Muscle of arm (tissue), 1 donor: ENCODE measurements at regions not wholly inside any gene's neighbourhood (a gene's known extent, or its start where the extent isn't known, plus 50 kb on each side); places are given as distances from the start of the nearest gene placed in this dataset.
"Not testable (repeated sequence)": the region's sequence is repeated elsewhere in the genome, so short reads cannot be mapped to it uniquely, and the experiment has no call there.

Experiments used
- DNase-seq: peaks from one replicate; pipeline ENCODE4 v3.0.0-alpha.2; 2013

DNA sequence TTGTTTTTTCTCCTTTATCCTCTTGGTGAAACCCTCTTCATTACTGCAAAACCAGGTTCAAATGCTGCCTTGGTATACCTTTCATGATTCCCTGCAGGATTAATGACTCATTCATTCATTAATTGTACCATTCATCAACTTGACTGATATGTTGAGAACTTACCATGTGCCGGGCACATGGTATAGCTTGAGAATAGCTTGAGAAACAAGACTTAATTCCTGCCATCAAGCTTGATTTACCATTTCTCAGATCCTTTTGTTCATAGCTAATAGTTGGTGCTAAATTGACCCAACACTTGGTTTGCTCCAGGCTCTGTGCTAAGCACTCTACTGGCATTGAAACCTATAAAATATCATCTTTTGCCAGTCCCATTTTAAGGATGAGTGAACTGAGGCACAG lies 165.7 kb downstream of the YIPF5 start:
- no peak for DNase-seq

DNA sequence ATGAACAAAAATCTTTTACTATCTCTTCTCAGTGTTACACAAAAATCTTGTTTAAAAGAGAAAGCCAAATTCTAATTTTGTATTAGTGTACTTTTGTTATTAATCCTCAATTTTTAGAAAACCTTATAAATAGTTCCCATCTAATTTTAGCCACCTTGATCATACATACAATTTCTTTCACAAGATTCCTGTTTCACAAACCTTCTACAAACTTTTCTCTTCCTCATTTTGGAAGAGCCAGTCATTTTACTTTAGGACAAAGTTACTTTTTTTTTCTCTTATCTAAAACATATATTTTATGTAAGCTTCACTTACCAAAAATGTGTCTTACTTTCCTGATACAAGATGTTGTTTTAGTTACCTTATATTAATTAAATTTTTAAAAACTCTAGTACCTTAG lies 161.3 kb downstream of the YIPF5 start:
- no peak for DNase-seq

GRCh38 chr5:144011388-144011787 lies 159.1 kb downstream of the YIPF5 start:
- DNase-seq, result no peak

GRCh38 chr5:144013816-144014215 lies 156.6 kb downstream of the YIPF5 start:
- DNase-seq, result no peak

GRCh38 chr5:144015961-144016360 lies 154.5 kb downstream of the YIPF5 start:
- DNase-seq, result no peak

DNA sequence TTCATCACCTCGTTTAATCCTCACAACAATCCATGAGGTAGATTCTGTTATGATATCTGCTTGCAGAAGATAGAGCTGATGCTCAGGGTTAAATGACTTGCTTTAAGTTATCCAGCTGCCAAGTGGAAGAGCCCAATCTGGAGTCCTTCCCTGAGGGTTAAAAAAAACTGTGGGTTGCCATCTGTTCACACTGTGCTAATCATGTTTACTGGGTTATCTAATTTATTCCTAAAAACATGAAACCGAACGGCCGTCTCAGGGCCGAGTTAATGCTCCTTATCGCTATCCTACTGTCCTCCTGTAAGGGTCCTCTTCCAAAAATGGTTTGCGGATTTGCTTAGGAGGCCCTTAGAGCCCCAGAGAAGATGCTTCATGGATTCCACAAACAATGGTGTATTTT lies 153.3 kb downstream of the YIPF5 start:
- no peak for DNase-seq

DNA sequence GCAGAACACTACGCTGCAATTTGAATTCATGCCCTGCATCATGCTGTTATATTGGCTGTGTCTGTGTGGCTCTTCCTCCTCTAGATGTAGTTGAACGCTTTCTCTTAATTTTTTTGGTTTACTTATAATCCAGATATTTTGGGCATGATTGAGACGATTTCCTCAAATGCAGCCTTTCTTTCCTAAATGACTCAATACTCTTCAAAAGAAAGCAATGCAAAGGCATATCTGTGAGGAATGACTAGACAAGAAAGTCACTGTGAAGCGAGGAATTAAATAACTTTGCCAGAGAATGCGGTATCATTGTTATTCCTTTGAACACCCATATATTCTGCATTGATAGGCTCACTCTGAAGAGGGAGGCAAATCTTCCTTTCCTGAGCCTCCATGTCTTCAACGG lies 152.8 kb downstream of the YIPF5 start:
- DNase-seq, result no peak

DNA sequence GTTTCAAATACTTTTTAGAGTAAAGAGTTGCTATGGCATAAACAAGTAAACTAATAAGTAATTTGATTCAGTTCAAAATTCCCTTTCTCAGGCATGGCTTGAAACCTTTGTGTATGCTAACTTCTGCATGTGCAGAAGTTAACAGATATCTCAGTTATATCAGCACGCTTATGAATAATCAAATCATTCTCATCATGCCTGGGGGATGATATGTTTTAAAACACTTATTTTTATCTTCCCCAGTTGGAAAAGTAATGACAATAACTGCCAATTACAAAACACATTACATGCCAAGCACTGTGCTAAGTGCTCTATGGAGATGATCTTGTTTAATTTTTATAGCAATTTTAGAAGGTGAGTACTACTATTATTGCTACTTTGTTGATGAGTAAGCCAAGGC lies 146.4 kb downstream of the YIPF5 start:
- no peak for DNase-seq

DNA sequence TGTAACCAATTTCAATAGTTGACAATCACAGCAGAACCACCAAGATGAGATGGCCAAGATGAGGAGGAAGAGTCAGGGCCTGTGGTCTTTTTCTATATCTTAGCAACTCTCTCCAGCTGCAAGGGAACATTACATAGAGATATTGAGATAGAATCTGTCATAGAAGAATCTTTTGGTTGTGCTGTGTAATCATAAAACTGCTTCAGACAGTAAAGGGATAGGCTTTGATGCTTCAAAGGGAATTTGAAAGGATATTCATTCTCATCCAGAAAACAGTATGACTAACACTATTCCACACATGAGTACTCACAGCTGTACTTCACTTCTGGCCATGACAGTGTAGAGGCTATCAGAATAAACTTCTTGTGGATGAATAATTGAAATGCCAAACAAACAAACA lies 145.9 kb downstream of the YIPF5 start:
- DNase-seq, result no peak

DNA sequence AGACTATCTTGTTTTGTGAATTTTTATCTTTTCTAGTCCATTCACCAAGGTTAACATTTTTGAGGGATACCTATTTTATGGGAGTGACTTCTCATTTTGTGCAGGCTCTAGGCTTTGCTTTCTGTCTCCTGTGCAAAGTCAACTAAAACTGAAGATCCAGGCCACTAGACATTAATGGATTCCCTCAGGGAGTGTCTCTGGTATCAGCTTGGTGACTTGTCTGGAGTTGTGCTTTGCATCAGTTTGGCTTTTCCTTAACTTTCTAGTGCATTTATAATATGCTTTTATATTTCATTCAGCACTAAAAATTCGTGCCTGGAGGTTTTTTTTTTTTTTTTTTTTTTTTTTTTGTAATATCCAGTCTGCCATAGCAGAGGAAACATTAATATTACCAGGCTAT lies 144.2 kb downstream of the YIPF5 start:
- DNase-seq, result no peak

- peak; percentile 90 for DNase-seq
These were observed 142.4 kb downstream of the YIPF5 start for GRCh38 chr5:144028058-144028457.

DNA sequence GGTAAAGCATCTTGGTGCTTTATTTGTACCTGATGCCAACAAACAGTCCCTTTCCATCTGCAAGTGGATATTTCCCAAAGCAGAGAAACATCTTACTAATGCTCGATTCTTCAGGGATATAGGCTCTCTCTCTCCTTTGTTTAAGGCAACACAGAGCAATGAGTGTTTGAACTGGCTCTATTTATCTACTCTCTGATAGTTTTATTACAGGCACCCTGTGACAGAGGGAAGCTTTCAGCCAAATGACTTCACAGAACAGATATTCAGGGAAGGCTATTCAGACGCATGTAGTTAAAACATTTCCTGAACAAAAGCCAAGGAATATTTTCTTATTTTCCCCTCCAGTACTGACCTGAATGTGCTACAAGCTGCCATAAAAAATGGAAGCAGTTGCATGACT lies 141.8 kb downstream of the YIPF5 start:
- DNase-seq, result peak; percentile 86

DNA sequence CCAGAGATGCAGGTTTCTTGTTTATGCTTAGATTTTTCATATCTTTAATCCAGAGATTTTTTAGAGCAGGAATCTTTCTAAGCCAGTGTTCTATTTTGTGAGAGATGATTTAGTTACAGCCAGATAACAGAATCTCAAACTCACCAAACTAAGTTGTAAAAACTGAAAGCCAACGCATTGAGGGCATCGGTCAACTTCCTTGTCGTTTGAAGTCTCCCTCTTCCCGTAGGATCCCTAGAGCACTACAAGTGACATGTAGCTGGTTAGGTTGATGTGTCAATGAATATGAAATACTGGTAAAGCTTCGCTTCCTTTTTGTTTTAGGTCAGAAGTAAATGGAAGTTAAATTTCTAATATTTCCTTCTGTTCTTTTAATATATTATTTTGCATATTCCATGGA lies 139.6 kb downstream of the YIPF5 start:
- DNase-seq, result no peak

DNA sequence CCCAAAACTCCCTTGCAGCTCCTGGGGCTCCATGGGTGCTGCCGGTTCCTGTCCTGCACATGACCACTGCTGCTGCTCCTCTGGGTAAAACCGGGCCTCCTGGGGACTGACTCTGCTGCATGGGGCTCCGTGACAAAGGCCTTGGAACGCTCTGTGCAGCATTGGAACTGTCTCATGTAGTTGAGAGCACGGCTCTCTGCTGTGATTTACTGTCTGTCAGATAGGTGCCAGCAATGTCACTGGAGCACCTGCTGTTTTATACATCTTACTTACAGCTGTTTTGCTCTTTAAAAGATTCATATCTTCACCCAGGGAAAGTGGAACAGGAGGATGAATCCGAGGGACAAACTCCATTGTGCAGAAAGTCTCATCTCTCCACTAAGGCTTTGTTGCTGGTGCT lies 138.1 kb downstream of the YIPF5 start:
- peak; percentile 74 for DNase-seq

GRCh38 chr5:144033486-144033885 lies 137.0 kb downstream of the YIPF5 start:
- no peak for DNase-seq

GRCh38 chr5:144035046-144035740 lies 135.3 kb downstream of the YIPF5 start:
- DNase-seq, result no peak

DNA sequence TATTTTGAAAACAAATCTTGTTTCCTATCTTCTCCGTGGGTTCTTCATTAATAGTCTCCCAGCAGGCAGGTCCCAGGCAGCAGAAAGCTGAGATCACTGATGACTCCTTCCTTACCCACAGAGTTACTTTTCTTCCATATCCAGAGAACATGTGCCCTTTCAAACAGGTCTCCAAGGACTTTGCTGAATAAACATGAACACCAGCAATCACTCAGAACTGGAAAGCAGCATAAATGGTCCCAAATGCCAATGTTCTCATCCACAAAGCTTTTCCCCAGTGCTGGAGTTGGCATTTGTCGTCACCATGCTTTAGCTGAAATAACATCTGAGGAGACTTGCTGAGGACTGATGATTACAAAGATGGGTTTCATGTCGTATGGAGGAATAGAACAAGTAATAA lies 134.0 kb downstream of the YIPF5 start:
- no peak for DNase-seq

- peak; percentile 48 for DNase-seq
These were observed 129.7 kb downstream of the YIPF5 start for GRCh38 chr5:144040615-144041305.

GRCh38 chr5:144042156-144042555 lies 128.3 kb downstream of the YIPF5 start:
- no peak for DNase-seq

DNA sequence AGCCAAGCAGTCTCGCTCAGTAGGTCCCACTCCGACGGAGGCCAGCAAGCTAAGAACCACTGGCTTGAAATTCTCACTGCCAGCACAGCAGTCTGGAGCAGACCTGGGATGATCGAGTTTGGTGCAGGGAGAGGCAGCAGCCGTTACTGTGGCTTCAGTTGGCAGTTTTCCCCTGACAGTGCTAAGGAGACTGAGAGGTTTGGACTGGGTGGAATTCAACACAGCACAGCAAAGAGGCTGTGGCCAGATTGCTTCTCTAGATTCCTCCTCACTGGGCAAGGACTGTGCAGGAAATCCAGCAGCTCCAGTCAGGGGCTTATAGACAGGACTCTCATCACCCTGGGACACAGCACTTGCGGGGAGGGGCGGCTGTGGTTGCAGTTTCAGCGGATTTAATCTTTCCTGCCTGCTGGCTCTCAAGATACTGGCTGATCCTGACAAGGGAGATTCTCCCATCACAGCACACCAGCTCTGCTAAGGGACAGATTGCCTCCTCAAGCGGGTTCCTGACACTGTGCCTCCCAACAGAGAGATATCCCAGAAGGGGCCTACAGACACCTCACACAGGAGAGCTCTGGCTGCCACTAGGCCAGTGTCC lies 122.1 kb downstream of the YIPF5 start:
- DNase-seq, result no peak

DNA sequence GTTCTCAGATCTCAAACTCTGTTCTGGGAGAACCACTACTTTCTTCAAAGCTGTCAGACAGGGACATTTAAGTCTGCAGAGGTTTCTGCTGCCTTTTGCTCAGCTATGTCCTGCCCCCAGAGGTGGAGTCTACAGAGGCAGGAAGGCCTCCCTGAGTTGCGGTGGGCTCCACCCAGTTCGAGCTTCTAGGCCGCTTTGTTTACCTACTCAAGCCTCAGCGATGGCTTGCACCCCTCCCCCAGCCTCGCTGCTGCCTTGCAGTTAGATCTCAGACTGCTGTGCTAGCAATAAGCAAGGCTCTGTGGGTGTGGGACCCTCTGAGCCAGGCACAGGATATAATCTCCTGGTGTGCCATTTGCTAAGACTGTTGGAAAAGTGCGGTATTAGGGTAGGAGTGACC lies 115.1 kb downstream of the YIPF5 start:
- not testable (repeated sequence) for DNase-seq

- DNase-seq, result not testable (repeated sequence)
These were observed 110.4 kb downstream of the YIPF5 start for GRCh38 chr5:144060091-144060490.

DNA sequence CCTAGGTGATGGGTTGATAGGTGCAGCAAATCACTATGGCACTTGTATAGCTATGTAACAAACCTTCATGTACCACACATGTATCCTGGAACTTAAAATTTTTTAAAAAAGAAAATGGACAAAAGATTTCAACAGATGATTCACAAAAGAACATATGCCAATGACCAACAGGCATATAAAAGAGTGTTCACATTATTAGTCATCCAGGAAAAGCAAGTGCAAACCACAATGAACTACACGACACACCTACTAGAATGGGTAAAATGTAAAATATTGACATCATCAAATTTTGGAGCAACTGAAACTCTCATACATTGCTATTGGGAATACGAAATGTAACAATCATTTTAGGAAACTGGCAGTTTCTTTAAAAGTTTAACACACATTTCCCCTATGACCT lies 109.9 kb downstream of the YIPF5 start:
- DNase-seq, result no peak
